GM18861 (cell line): ENCODE measurements at regions not wholly inside any gene's neighbourhood (a gene's known extent, or its start where the extent isn't known, plus 50 kb on each side); places are given as distances from the start of the nearest gene placed in this dataset.

Experiments used
- ATAC-seq: cut with Tn5 transposase; IDR thresholded peaks from one replicate; pipeline ENCODE4 v1.9.1; 2021; ENCODE audit not compliant: unreplicated experiment

GRCh38 chr12:24608108-24608507, 340.8 kb downstream of the BCAT1 start:
- ATAC-seq = no peak

- no peak for ATAC-seq
These were observed 343.0 kb downstream of the BCAT1 start for GRCh38 chr12:24605916-24606315.

GRCh38 chr12:24605466-24605865, 343.4 kb downstream of the BCAT1 start:
- ATAC-seq = no peak

GRCh38 chr12:24603371-24603770, 345.5 kb downstream of the BCAT1 start:
- no peak for ATAC-seq

GRCh38 chr12:24600996-24601395, 347.9 kb downstream of the BCAT1 start:
- no peak for ATAC-seq

GRCh38 chr12:24600551-24600950, 348.4 kb downstream of the BCAT1 start:
- ATAC-seq = no peak

- ATAC-seq = no peak
These were observed 349.2 kb downstream of the BCAT1 start for GRCh38 chr12:24599736-24600135.

- no peak for ATAC-seq
These were observed 351.3 kb downstream of the BCAT1 start for GRCh38 chr12:24597580-24597979.

- no peak for ATAC-seq
These were observed 352.0 kb downstream of the BCAT1 start for GRCh38 chr12:24596768-24597388.

GRCh38 chr12:24595652-24596235, 353.2 kb downstream of the BCAT1 start:
- no peak for ATAC-seq

GRCh38 chr12:24591715-24592440, 357.0 kb downstream of the BCAT1 start:
- ATAC-seq = no peak

GRCh38 chr12:24591079-24591626, 357.7 kb downstream of the BCAT1 start:
- ATAC-seq = no peak

GRCh38 chr12:24586293-24586692, 362.6 kb downstream of the BCAT1 start:
- ATAC-seq = no peak

GRCh38 chr12:24584032-24584675, 364.7 kb downstream of the BCAT1 start:
- ATAC-seq = no peak

GRCh38 chr12:24582954-24583601, 365.8 kb downstream of the BCAT1 start:
- no peak for ATAC-seq

- ATAC-seq = no peak
These were observed 374.4 kb downstream of the BCAT1 start for GRCh38 chr12:24574538-24574937.

GRCh38 chr12:24573621-24574020, 375.3 kb downstream of the BCAT1 start:
- ATAC-seq = no peak

GRCh38 chr12:24565300-24565699, 383.6 kb downstream of the BCAT1 start:
- ATAC-seq = no peak

- ATAC-seq = no peak
These were observed 386.0 kb downstream of the BCAT1 start for GRCh38 chr12:24562771-24563431.
